SJCRH30 (cell line): ENCODE measurements at regions not wholly inside any gene's neighbourhood (a gene's known extent, or its start where the extent isn't known, plus 50 kb on each side); places are given as distances from the start of the nearest gene placed in this dataset.
"Not testable (repeated sequence)": the region's sequence is repeated elsewhere in the genome, so short reads cannot be mapped to it uniquely, and the experiment has no call there.

Experiments
- DNase-seq, 2 experiments: peaks; one replicate each; pipeline ENCODE4 v3.0.0-alpha.2; 2015 to 2020
- H3K27ac ChIP-seq: fragments of 250-450 bp; sonication (Bioruptor Pico); 2 replicates; pipeline ENCODE4 v1.5.1; 2020; ENCODE audit warnings: mild to moderate bottlenecking, moderate library complexity
- H3K27me3 ChIP-seq: fragments of 250-450 bp; sonication (Bioruptor Pico); 2 replicates; pipeline ENCODE4 v1.5.1; 2020; ENCODE audit warnings: mild to moderate bottlenecking, moderate library complexity
- H3K36me3 ChIP-seq: fragments of 250-450 bp; sonication (Bioruptor Pico); 2 replicates; pipeline ENCODE4 v1.5.1; 2020; ENCODE audit warnings: mild to moderate bottlenecking, moderate library complexity
- H3K4me1 ChIP-seq: fragments of 250-450 bp; sonication (Bioruptor Pico); 2 replicates; pipeline ENCODE4 v1.5.1; 2020; ENCODE audit warnings: mild to moderate bottlenecking, moderate library complexity
- H3K4me3 ChIP-seq: fragments of 250-450 bp; sonication (Bioruptor Pico); 2 replicates; pipeline ENCODE4 v1.5.1; 2020; ENCODE audit warnings: mild to moderate bottlenecking, moderate library complexity
- H3K9me3 ChIP-seq: fragments of 250-450 bp; sonication (Bioruptor Pico); replicated peaks from 2 replicates; pipeline ENCODE4 v1.5.1; 2020; ENCODE audit warnings: mild to moderate bottlenecking, moderate library complexity

DNA sequence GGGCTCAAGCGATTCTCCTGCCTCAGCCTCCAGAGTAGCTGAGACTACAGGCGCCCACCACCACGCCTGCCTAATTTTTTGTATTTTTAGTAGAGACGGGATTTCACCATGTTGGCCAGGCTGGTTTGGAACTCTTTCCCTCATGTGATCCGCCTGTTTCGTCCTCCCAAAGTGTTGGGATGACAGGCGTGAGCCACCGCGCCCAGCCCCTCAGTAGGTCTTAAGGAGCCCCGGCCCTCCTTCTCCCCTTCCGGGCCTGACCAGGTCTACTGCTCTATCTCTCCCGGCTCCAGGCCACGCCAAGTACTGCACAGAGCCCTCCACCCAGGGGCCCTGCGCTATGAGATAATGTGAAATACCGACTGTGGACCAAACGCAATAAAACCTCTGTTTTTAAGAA is 785.5 kb downstream of the FOXD4L5 start:
- not testable (repeated sequence) for H3K27me3 ChIP-seq, H3K4me3 ChIP-seq, DNase-seq, H3K9me3 ChIP-seq, H3K4me1 ChIP-seq, H3K27ac ChIP-seq, H3K36me3 ChIP-seq

DNA sequence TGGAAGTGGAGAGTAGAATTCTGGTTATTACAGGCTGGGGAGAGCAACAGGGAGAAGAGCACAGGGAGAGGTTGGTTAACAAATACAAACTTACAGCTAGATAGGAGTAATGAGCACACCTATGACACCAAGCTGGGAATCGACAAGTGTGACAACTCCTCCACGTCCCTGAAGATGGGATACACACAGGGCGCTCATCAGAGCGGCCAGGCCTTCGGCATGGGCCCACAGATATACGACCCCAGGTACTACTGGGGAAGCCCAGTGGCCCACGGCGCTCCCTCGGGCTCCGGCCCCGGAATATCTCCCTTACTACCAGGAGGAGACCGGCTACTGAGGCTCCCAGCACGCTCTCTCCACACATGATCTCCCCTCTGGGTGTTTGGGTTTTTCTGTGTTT is 786.6 kb downstream of the FOXD4L5 start:
- not testable (repeated sequence) for H3K27me3 ChIP-seq, H3K4me3 ChIP-seq, H3K27ac ChIP-seq, H3K36me3 ChIP-seq, H3K4me1 ChIP-seq, H3K9me3 ChIP-seq
- peak in 1 of 2 experiments; percentile 0 for DNase-seq

DNA sequence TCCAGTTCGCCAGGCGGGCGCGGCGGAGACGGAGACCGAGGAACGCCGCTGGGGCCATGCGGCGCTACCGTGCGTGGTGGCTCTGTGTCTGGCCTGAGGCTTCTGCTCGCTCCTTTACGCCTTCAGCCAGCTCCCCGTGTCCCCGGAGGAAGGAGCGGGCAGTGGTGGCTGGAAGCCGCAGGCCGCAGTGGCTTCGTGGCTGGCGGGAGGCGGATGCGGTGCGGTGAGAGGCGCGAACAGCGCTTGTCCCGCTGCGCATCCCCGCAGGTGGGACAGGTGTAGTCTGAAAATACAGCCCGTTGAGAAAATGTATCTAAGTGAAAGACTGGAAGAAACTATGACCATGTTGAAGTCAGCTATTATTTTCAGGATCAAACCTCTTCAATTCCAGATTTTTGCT is 796.5 kb downstream of the FOXD4L5 start:
- DNase-seq, H3K27ac ChIP-seq, H3K9me3 ChIP-seq, H3K4me3 ChIP-seq, H3K27me3 ChIP-seq, H3K4me1 ChIP-seq, H3K36me3 ChIP-seq: not testable (repeated sequence)

DNA sequence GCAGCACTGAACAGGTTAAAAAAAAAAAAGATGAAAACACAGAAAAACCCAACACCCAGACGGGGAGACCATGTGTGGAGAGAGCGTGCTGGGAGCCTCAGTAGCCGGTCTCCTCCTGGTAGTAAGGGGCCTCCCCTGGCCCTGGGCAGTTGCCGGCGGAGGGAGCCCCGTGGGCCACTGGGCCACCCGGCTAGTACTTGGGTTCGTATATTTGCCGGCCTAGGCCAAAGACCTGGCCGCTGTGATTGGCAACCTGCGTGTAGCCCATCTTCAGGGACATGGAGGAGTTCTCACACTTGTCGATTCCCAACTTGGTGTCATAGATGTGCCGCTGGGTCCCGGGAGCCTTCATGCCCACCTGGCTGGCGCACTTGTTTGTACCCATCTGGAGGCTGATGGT is 798.9 kb downstream of the FOXD4L5 start:
- H3K27me3 ChIP-seq, H3K9me3 ChIP-seq, H3K4me3 ChIP-seq, H3K36me3 ChIP-seq, H3K27ac ChIP-seq, H3K4me1 ChIP-seq, DNase-seq: not testable (repeated sequence)

DNA sequence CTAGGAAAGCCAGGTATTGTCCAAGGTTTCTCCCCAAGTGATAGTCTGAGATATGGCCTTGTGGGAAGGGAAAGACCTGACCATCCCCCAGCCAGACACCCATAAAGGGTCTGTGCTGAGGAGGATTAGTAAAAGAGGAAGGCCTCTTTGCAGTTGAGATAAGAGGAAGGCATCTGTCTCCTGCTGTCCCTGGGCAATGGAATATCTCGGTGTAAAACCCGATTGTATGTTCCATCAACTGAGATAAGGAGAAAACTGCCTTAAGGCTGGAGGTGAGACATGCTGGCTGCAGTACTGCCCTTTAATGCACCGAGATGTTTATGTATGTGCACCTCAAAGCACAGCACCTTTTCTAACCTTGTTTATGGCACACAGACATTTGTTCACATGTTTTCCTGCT is 805.9 kb downstream of the FOXD4L5 start:
- H3K4me3 ChIP-seq, H3K4me1 ChIP-seq, H3K27ac ChIP-seq, H3K27me3 ChIP-seq, DNase-seq, H3K9me3 ChIP-seq, H3K36me3 ChIP-seq: not testable (repeated sequence)

DNA sequence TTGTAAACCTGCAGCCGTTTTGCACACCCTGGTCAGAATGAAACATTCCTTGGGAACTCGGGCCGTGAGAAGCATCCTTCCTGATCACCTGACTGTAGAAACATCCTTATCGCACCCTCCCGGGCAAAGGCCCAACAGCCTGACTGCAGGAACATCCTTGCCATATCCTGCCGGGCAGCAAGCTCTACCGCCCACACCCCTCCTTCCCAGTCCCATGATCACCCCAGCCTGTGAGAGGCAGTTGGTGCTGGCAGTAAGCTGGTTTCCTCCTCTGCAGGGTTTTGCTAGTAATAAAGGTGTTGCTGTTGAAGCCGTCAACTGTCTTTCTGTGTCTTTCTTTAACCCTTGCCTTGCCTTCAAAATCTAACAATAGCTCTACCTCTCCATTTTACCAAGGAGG is 816.1 kb downstream of the FOXD4L5 start:
- H3K4me1 ChIP-seq, H3K9me3 ChIP-seq, H3K27me3 ChIP-seq, DNase-seq, H3K36me3 ChIP-seq, H3K4me3 ChIP-seq, H3K27ac ChIP-seq: not testable (repeated sequence)

DNA sequence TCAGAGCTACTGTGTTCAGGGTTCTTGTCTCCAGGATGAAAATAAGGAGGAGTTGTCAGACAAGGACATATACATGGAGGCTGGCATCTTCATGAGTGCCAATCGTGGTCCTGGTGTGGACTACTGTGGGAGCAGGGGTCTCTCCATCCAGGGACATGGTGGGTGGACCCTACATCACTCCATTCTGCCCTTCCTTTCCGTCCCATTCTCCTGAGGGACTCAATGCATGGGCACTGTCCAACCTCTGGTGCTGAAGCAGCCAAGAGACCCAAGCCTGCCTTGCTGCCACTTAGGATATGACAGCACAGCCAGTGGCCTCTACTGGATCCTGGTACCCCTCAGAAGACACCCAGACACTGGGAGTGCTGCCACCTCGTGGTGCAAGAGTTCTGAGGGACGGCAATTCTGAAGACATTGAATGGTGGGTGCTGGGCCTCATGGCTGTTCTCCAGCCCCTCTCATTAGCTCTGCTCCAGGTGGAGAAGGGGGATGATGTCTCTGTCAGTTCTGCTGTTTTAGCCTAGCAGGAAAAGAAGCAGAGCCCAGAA is 818.9 kb downstream of the FOXD4L5 start:
- not testable (repeated sequence) for H3K36me3 ChIP-seq, DNase-seq, H3K27ac ChIP-seq, H3K27me3 ChIP-seq, H3K4me3 ChIP-seq, H3K9me3 ChIP-seq, H3K4me1 ChIP-seq

DNA sequence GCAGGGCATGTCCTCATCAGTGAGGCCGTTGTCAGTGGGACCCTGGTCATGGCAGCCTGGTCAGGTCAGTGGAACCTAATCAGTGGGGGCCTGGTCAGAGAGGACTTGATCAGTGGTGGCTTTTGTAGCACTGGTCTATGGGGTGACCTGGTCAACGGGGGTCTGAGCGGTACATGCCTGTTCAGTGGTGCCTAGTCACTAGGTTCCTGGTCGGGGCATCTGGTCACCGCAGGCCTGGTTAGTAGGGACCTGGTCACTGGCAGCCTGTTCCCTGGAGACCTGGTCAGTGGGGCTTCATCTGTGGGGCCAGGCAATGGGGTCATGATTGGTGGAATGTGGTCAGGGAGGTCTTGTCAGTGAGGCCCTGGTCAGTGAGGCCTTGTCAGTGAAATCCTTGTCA is 823.1 kb downstream of the FOXD4L5 start:
- H3K4me1 ChIP-seq, H3K27me3 ChIP-seq, H3K36me3 ChIP-seq, H3K4me3 ChIP-seq, H3K27ac ChIP-seq, H3K9me3 ChIP-seq, DNase-seq: not testable (repeated sequence)

DNA sequence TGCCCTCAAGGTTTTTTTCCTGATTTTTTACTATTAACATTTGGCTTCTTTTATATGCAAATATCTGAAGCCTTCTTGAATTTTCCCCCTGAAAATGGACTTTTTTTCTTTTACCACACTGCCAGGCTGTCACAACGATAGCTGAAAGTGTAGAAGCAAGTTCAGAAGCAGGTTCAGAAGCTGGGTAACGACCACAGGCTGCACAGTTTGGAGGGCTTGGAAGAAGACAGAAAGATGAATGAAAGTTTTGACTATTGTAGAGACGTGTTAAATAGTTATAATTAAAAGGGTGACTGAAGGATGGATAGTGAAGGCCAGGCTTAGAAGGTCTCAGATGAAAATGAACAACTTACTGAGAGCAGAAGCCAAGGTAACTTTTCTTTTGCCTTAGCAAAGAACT is 826.4 kb downstream of the FOXD4L5 start:
- not testable (repeated sequence) for H3K36me3 ChIP-seq, H3K27ac ChIP-seq, H3K4me1 ChIP-seq, H3K4me3 ChIP-seq, H3K27me3 ChIP-seq, DNase-seq, H3K9me3 ChIP-seq

DNA sequence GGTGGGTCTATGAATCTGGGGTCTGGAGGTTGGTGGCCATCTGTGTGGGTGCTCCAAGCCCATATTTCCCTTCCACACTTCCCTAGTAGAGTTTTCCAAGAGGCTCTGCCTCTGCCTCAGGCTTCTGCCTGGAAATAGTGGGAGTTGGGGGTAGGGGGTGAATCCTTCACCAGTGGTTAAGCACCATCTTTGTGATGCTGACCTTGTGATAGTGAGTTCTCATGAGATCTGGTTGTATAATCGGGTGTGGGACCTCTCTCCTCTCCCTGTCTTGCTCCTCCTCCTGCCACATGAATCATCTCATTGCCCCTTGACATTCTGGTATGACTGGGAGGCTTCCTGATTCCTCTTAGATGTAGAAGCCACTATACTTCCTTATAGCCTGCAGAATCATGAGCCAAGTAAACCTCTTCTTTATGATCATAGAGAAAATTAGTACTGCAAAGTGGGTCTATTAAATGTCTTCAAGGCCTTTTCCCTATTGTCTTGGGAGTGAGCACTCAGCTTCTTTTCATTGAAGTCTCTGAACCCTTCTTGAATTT is 829.8 kb downstream of the FOXD4L5 start:
- H3K9me3 ChIP-seq, H3K27ac ChIP-seq, H3K36me3 ChIP-seq, DNase-seq, H3K4me1 ChIP-seq, H3K4me3 ChIP-seq, H3K27me3 ChIP-seq: not testable (repeated sequence)

DNA sequence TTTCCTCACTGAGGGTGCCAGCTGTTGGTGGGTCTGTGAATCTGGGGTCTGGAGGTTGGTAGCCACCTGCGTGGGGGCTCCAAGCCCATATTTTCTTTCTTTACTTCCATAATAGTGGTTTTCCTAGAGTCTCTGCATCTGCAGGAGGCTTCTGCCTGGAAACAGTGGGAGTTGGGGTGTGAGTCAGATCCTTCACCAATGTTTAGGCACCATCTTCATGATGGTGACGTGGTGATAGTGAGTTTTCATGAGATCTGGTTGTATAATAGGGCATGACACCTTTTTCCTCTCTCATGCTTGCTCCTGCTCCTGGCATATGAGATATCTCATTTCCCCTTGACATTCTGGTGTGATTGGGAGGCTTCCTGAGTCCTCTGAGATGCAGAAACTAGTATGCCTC is 832.9 kb downstream of the FOXD4L5 start:
- not testable (repeated sequence) for H3K9me3 ChIP-seq, H3K4me3 ChIP-seq, H3K27me3 ChIP-seq, H3K4me1 ChIP-seq, H3K36me3 ChIP-seq, H3K27ac ChIP-seq
- DNase-seq: peak in 1 of 2 experiments; percentile 1

DNA sequence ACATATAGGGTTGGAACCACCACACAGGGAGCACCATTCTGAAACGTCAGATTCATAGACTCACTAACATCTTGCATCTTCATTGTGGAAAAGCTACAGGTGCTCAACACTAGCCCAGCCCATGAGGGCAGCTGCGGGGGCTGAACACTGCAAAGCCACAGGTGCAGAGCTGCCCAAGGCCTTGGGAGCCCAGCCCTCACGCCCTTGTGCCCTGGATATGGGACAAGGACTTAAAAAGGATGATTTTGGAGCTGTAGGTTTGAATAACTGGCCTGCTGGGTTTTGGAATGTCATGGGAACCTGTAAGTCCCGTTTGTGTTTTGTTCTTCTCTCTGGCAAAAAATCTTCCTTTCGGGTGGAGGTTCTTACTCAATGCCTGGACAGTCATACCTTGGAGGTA is 834.4 kb downstream of the FOXD4L5 start:
- not testable (repeated sequence) for H3K36me3 ChIP-seq, H3K27ac ChIP-seq, H3K4me1 ChIP-seq, DNase-seq, H3K27me3 ChIP-seq, H3K4me3 ChIP-seq, H3K9me3 ChIP-seq

DNA sequence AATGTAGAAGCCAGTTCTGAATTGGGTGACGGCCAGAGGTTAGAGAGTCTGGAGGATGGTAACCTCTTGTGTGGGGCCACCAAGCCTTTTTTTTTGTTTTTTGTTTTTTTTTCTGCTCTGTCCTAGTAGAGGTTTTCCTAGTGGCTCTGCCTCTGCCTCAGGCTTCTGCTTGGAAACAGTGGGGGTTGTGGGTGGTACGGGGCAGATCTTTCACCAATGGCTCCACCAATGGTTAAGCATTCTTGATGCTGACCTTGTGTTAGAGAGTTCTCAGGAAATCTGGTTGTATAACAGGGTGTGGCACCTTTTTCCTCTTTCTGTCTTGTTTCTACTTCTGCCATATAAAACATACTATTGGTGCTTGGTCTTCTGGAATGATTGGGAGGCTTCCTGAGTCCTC is 836.0 kb downstream of the FOXD4L5 start:
- not testable (repeated sequence) for H3K27ac ChIP-seq, H3K4me3 ChIP-seq, H3K9me3 ChIP-seq, H3K36me3 ChIP-seq, DNase-seq, H3K4me1 ChIP-seq, H3K27me3 ChIP-seq

DNA sequence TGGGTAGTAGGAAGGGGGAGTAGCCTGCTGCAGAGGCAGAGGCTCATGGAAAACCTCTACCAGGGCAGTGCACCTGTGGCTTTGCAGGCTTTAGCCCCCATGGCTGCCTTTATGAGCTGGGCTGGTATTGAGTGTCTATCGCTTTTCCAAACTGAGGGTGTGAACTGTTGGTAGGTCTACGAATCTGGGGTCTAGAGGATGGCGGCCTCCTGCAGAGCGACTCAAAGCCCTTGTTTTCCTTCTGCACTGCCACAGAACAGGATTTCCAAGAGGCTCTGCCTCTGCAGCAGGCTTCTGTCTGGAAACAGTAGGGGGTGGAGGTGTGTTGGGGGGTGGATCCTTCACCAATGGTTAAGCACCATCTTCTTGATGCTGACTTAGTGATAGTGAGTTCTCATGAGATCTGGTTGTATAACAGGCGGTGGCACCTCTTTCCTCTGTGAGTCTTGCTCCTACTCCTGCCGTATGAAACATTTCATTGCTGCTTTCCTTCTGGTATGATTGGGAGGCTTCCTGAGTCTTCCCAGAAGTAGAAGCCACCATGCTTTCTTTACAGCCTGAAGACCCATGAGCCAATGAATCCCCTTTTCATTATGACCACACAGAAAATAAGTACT is 840.0 kb downstream of the FOXD4L5 start:
- H3K36me3 ChIP-seq, DNase-seq, H3K27me3 ChIP-seq, H3K9me3 ChIP-seq, H3K4me3 ChIP-seq, H3K4me1 ChIP-seq, H3K27ac ChIP-seq: not testable (repeated sequence)

DNA sequence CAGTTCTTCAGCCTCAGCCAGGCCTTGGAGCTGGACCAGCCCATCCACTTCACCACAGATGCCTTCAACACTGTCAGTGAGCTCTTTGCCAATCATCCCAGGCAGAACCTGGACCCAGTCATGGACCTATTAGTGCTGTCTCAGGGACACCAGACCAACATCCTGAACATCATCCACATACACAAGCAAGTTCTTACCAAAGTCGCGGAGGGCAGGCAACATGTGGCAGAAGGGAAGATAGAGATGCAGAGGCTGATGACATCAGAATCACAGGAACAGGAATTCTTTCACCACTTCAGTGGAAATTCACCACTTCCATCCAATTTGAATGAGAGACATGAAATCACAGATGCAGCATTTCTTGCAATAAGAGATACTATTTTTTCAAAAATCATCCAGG is 845.3 kb downstream of the FOXD4L5 start:
- H3K27me3 ChIP-seq, H3K36me3 ChIP-seq, H3K27ac ChIP-seq, DNase-seq, H3K4me3 ChIP-seq, H3K4me1 ChIP-seq, H3K9me3 ChIP-seq: not testable (repeated sequence)
